ENCODE measurements at regions not wholly inside any gene's neighbourhood (a gene's known extent, or its start where the extent isn't known, plus 50 kb on each side); places are given as distances from the start of the nearest gene placed in this dataset.
"Not testable (repeated sequence)": the region's sequence is repeated elsewhere in the genome, so short reads cannot be mapped to it uniquely, and the experiment has no call there.

GRCh38 chr1:120668187-120668586, 55.6 kb upstream of the NBPF26 start:
- not testable (repeated sequence) for DNase-seq
